SJCRH30 (cell line): ENCODE measurements at regions not wholly inside any gene's neighbourhood (a gene's known extent, or its start where the extent isn't known, plus 50 kb on each side); places are given as distances from the start of the nearest gene placed in this dataset.

ENCODE experiments used
- DNase-seq, 2 experiments: peaks; one replicate each; pipeline ENCODE4 v3.0.0-alpha.2; 2015 to 2020
- H3K27ac ChIP-seq: fragments of 250-450 bp; sonication (Bioruptor Pico); 2 replicates; pipeline ENCODE4 v1.5.1; 2020; ENCODE audit warnings: mild to moderate bottlenecking, moderate library complexity
- H3K27me3 ChIP-seq: fragments of 250-450 bp; sonication (Bioruptor Pico); 2 replicates; pipeline ENCODE4 v1.5.1; 2020; ENCODE audit warnings: mild to moderate bottlenecking, moderate library complexity
- H3K36me3 ChIP-seq: fragments of 250-450 bp; sonication (Bioruptor Pico); 2 replicates; pipeline ENCODE4 v1.5.1; 2020; ENCODE audit warnings: mild to moderate bottlenecking, moderate library complexity
- H3K4me1 ChIP-seq: fragments of 250-450 bp; sonication (Bioruptor Pico); 2 replicates; pipeline ENCODE4 v1.5.1; 2020; ENCODE audit warnings: mild to moderate bottlenecking, moderate library complexity
- H3K4me3 ChIP-seq: fragments of 250-450 bp; sonication (Bioruptor Pico); 2 replicates; pipeline ENCODE4 v1.5.1; 2020; ENCODE audit warnings: mild to moderate bottlenecking, moderate library complexity
- H3K9me3 ChIP-seq: fragments of 250-450 bp; sonication (Bioruptor Pico); replicated peaks from 2 replicates; pipeline ENCODE4 v1.5.1; 2020; ENCODE audit warnings: mild to moderate bottlenecking, moderate library complexity

GRCh38 chr18:57915248-57915647 is 112.1 kb upstream of the ATP8B1 start:
- Histone ChIP-seq H3K4me3 (no peak overlapping the region), H3K36me3 (no peaks in the 10 kb centered on the region), H3K27ac (no peak overlapping the region), H3K4me1 (0 out of 2 replicates have a peak, but pooled peaks cover 3% of the 10 kb centered on the region), H3K9me3 (no peaks in the 10 kb centered on the region), H3K27me3 (no peaks in the 10 kb centered on the region)
- peak in 1 of 2 experiments; percentile 12 for DNase-seq

- H3K4me3 ChIP-seq: no peak overlapping the region
- DNase-seq: no peak
- no peaks in the 10 kb centered on the region for H3K27me3 ChIP-seq
- H3K9me3 ChIP-seq: no peaks in the 10 kb centered on the region
- 0 out of 2 replicates have a peak, but pooled peaks cover 3% of the 10 kb centered on the region for H3K4me1 ChIP-seq
- no peak overlapping the region for H3K27ac ChIP-seq
- no peaks in the 10 kb centered on the region for H3K36me3 ChIP-seq
Observed at GRCh38 chr18:57913686-57914085, 110.6 kb upstream of the ATP8B1 start.

DNA sequence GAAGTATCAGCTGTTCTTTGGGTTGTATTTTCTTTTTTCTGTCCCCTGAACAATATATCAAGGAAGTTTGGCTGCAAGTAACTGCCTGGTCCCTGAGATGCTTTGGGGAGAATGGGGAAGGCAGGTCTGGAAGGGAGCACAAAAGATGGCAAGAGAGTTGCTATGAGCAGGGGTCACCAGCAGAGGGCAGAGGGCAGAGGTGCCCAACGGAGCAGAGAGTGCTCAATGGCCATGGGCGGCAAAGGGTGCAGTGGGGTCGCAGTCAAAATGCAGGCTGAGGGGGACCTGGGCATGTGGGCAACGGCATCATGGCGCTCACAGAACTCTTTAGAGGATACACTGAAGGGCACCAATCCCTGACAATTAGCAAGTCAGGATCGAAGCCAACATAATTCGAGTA is 107.7 kb upstream of the ATP8B1 start:
- H3K9me3 ChIP-seq: no peaks in the 10 kb centered on the region

DNA sequence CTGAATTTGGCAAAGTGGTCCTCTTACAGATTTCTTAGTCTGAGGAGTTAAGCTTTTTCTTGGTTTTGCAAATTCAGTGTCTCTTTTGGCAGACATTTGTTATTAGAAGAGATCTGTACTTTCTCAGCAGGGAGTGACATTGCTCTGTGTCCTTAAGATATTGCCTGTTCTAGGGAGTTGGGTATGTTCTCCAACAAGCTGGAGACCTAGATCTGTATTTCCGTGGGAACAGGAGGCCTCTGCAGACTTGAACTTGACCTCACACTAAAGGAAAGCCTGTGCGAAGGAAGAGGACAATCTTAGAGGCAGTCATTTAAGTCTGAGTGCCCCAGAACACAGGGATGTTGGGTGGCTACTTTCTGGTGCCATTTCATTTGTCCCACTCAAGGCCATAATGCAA is 107.0 kb upstream of the ATP8B1 start:
- DNase-seq: no peak
- no peak overlapping the region for H3K4me3 ChIP-seq
- no peaks in the 10 kb centered on the region for H3K27me3 ChIP-seq
- H3K4me1 ChIP-seq: no peaks in the 10 kb centered on the region
- no peaks in the 10 kb centered on the region for H3K9me3 ChIP-seq
- H3K27ac ChIP-seq: no peak overlapping the region
- H3K36me3 ChIP-seq: no peaks in the 10 kb centered on the region

More for the DNA sequence above, 107.7 kb upstream of the ATP8B1 start:
- H3K4me1 ChIP-seq: 0 out of 2 replicates have a peak, but pooled peaks cover 3% of the 10 kb centered on the region
- H3K27ac ChIP-seq: no peak overlapping the region
- DNase-seq: peak in 1 of 2 experiments; percentile 9
- no peaks in the 10 kb centered on the region for H3K36me3 ChIP-seq
- no peaks in the 10 kb centered on the region for H3K27me3 ChIP-seq
- H3K4me3 ChIP-seq: no peak overlapping the region

DNA sequence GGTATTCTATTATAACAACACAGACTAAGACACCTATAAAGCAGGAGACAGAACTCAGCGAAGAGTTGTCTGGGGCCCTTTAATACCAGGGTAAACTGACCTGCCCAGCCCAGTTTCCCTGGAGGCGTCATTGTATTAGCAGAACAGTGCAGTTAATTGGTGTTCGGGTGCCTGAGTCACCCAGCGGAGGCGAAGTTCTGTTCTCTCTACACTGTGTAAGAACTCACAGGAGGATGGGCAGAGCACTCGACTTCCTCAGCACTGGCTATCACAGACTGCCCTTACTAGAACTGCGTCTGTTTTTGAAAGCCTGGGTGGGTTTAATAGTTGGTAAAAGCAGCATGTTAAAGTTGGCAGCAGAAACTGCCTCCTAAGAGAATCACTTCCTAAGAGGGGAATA is 106.5 kb upstream of the ATP8B1 start:
- no peak for DNase-seq
- Histone ChIP-seq H3K4me3 (no peak overlapping the region), H3K27ac (no peak overlapping the region), H3K4me1 (no peaks in the 10 kb centered on the region), H3K27me3 (no peaks in the 10 kb centered on the region), H3K9me3 (no peaks in the 10 kb centered on the region), H3K36me3 (no peaks in the 10 kb centered on the region)

DNA sequence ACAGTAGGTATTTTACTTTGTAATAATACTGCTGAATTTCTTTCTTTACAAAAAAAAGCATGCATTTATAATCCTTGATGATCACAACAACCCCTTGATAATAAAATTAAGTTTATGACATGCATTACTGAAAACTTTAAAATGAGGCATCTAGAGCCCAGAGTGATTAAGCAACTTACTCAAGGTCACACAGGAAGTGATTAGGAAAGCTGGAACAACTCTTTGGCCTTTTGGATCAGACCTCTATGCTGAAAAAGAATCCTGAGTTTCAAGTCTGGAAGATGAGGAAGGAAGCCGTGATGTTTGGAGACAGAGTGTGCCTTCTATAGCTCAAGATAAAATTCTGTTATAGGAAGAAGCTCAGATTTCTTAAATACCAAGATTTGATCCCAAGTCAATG is 105.0 kb upstream of the ATP8B1 start:
- Histone ChIP-seq H3K4me1 (no peaks in the 10 kb centered on the region), H3K36me3 (no peaks in the 10 kb centered on the region), H3K9me3 (no peaks in the 10 kb centered on the region), H3K27ac (no peak overlapping the region), H3K4me3 (no peak overlapping the region), H3K27me3 (no peaks in the 10 kb centered on the region)
- no peak for DNase-seq

GRCh38 chr18:57907550-57907949 is 104.4 kb upstream of the ATP8B1 start:
- H3K27me3 ChIP-seq: no peaks in the 10 kb centered on the region
- H3K4me3 ChIP-seq: no peak overlapping the region
- H3K9me3 ChIP-seq: no peaks in the 10 kb centered on the region
- no peak overlapping the region for H3K27ac ChIP-seq
- H3K36me3 ChIP-seq: no peaks in the 10 kb centered on the region
- DNase-seq: no peak
- H3K4me1 ChIP-seq: no peaks in the 10 kb centered on the region

DNA sequence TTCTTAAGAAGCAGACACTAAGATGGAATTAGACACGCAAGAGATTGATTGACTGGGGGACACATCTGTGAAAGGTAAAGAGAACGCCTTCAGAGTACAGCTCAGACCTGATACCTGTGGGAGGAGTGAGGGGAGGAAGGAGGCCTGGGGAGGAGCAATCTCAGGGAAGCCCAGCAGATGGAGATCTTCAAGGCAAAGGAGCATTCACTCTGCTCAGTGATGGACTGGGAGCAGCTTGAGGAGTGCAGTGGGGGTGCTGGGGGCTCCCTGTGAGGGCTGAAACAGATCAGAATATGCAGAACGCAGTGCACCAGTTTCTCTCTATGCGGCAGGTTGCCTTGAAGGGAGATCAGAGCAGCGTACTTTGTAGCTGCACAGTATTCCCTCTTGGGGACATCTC is 103.7 kb upstream of the ATP8B1 start:
- H3K27ac ChIP-seq: no peak overlapping the region
- no peaks in the 10 kb centered on the region for H3K9me3 ChIP-seq
- DNase-seq: no peak

DNA sequence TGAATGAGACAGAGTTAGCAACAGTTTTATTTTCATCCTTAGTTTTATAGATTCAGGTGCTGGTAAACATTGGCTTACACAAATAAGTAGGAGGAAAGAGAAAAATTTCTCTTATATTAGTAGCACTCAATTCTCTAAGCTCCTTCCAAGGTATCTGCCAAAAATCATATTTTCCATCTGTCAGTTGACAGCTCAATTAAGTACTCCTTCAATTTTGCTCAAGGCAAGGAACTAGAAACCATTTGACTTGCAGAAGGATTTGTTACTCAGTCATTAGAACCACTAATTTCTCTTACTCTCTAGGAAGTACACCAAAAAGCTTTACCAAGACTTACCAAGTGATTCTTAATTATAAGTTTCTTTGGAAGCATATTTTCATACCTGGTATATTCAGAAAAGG is 101.4 kb upstream of the ATP8B1 start:
- Histone ChIP-seq H3K36me3 (no peaks in the 10 kb centered on the region), H3K4me3 (no peak overlapping the region), H3K4me1 (no peaks in the 10 kb centered on the region), H3K27me3 (no peaks in the 10 kb centered on the region), H3K9me3 (no peaks in the 10 kb centered on the region), H3K27ac (no peak overlapping the region)
- no peak for DNase-seq

More for the DNA sequence above, 103.7 kb upstream of the ATP8B1 start:
- Histone ChIP-seq H3K27me3 (no peaks in the 10 kb centered on the region), H3K36me3 (no peaks in the 10 kb centered on the region), H3K4me3 (no peak overlapping the region), H3K4me1 (no peaks in the 10 kb centered on the region)

- H3K27ac ChIP-seq: no peak overlapping the region
- DNase-seq: no peak
- no peaks in the 10 kb centered on the region for H3K36me3 ChIP-seq
- H3K9me3 ChIP-seq: no peaks in the 10 kb centered on the region
- no peak overlapping the region for H3K4me3 ChIP-seq
- H3K27me3 ChIP-seq: no peaks in the 10 kb centered on the region
- H3K4me1 ChIP-seq: no peaks in the 10 kb centered on the region
Observed at GRCh38 chr18:57902721-57903120, 99.6 kb upstream of the ATP8B1 start.

DNA sequence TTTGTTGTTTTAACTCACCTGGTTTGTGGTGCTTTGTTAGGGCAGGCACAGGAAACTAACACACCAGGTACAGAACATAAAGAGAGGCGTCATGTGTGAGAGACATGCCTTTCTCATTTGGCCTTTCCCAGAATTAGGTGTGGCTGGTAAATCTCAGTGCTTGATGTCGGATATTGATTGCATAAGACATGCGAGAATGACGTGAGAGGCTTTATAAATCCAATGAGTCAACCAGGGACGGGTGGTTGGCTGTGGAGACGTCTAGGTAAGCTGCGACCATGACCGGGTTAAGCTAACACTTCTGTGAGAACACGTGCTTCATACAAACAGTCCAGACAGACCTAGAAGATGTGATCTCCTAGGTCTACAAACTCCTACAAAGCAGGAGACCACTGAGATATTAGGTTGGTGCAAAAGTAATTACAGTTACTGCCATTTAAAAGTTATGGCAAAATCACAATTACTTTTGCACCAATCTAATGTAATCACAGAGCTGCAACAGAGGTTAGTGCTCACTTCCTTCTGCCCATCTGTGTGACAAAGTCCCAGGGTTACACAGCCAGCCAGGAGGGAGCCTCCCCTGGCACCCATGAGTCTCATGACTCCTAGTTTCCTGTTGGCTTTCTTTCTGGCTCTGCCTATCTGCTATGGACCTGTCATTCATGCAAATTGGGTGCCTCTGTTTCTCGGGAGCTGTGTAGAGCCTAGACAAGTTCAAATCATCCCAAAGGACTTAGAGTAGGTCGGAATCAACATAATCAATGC is 98.9 kb upstream of the ATP8B1 start:
- no peak for DNase-seq
- Histone ChIP-seq H3K4me3 (no peak overlapping the region), H3K27ac (no peak overlapping the region), H3K36me3 (no peaks in the 10 kb centered on the region), H3K9me3 (no peaks in the 10 kb centered on the region), H3K4me1 (no peaks in the 10 kb centered on the region), H3K27me3 (no peaks in the 10 kb centered on the region)

DNA sequence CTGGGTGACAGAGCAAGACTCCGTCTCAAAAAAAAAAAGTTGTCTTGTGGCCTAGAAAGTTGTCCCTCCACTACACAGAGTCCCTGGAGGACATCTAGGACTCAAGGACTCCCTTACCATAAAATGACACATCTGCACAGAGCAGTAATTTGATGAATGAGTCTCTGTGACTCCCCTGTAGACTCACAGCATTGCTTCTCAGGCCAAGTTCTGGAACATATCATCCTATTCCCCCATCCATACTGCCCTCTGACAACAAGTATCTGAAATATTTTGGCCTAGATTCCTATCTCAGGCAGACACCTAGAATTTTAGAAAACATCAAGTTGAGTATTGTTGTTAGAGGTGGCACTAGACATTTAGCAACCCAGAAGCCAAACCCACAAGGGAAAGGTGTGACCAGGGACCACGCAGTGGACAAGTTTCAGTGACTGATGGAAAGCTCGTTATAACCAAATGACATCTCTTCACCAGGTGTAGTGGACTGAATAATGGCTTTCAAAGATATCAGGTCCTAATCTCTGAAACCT is 97.9 kb upstream of the ATP8B1 start:
- Histone ChIP-seq H3K27ac (no peak overlapping the region), H3K4me3 (no peak overlapping the region), H3K36me3 (no peaks in the 10 kb centered on the region), H3K9me3 (no peaks in the 10 kb centered on the region), H3K4me1 (no peaks in the 10 kb centered on the region), H3K27me3 (no peaks in the 10 kb centered on the region)
- DNase-seq: no peak

- no peak overlapping the region for H3K4me3 ChIP-seq
- no peaks in the 10 kb centered on the region for H3K9me3 ChIP-seq
- no peaks in the 10 kb centered on the region for H3K4me1 ChIP-seq
- H3K36me3 ChIP-seq: no peaks in the 10 kb centered on the region
- no peaks in the 10 kb centered on the region for H3K27me3 ChIP-seq
- H3K27ac ChIP-seq: no peak overlapping the region
- peak in 1 of 2 experiments; percentile 5 for DNase-seq
Observed at GRCh38 chr18:57898506-57899124, 95.5 kb upstream of the ATP8B1 start.

- no peak for DNase-seq
- Histone ChIP-seq H3K4me1 (no peaks in the 10 kb centered on the region), H3K36me3 (no peaks in the 10 kb centered on the region), H3K4me3 (no peak overlapping the region), H3K9me3 (no peaks in the 10 kb centered on the region), H3K27ac (no peak overlapping the region), H3K27me3 (no peaks in the 10 kb centered on the region)
Observed at GRCh38 chr18:57895182-57895581, 92.1 kb upstream of the ATP8B1 start.

DNA sequence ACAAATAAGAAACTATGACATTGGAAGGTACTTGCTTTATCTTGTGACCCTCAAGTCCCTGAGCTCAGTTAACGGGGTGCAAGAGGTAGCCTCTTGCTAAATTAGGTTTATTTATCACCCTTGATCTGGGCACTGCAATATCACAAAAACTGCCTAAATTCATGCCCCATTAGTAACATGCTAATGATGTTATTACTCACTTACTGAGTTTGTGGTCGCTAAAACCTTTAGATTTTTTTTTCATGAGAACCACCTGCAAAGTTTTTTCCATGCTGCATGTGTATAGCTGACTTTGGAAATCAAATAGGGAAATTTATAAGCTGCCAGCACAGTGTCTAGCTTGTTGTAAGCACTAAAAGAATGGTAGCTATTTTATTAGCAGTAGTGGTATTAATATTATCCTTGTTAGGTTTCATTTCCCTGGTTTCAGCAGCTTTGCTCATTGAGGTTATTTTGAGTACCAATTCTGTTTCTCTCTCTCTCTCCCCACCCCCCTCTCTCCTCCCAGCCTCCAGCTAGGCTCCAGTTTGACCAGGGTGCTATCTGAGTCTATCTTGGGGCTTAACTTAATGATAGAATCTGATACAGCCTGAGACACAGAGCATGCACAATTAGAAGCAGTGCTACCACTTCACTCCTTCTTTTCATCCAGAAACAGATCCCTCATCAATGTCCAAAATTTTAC is 88.7 kb upstream of the ATP8B1 start:
- H3K27ac ChIP-seq: no peak overlapping the region
- H3K4me3 ChIP-seq: no peak overlapping the region
- H3K4me1 ChIP-seq: no peaks in the 10 kb centered on the region
- H3K9me3 ChIP-seq: no peaks in the 10 kb centered on the region
- H3K27me3 ChIP-seq: no peaks in the 10 kb centered on the region
- H3K36me3 ChIP-seq: no peaks in the 10 kb centered on the region
- no peak for DNase-seq
